Testis (tissue), 2 donors: ENCODE measurements at regions not wholly inside any gene's neighbourhood (a gene's known extent, or its start where the extent isn't known, plus 50 kb on each side); places are given as distances from the start of the nearest gene placed in this dataset.

Experiments
- DNase-seq: peaks from one replicate; pipeline ENCODE4 v3.0.0-alpha.2; 2019
- H3K27ac ChIP-seq, 2 donors: fragments of 200-600 bp; sonication (generic); one replicate each; pipeline ENCODE4 v1.5.1; 2019
- H3K27me3 ChIP-seq: fragments of 200-600 bp; sonication (generic); one replicate; pipeline ENCODE4 v1.5.1; 2019
- H3K36me3 ChIP-seq: fragments of 200-600 bp; sonication (generic); one replicate; pipeline ENCODE4 v1.5.1; 2017; ENCODE audit warnings: low read depth; ENCODE audit errors: missing control alignments
- H3K4me1 ChIP-seq: fragments of 200-600 bp; sonication (generic); one replicate; pipeline ENCODE4 v1.5.1; 2019
- H3K4me3 ChIP-seq, 2 donors: fragments of 200-600 bp; sonication (generic); one replicate each; pipeline ENCODE4 v1.5.1; 2017 to 2019
- H3K9me3 ChIP-seq: fragments of 200-600 bp; sonication (generic); one replicate; pipeline ENCODE4 v1.5.1; 2017
- POLR2A ChIP-seq: fragments of 450-650 bp; IDR thresholded peaks from one replicate; pipeline ENCODE4 v1.6.1; 2017; ENCODE audit warnings: antibody characterized with exemption, mild to moderate bottlenecking, moderate library complexity
- WGBS, 2 donors: methylation state at CpG; one replicate each; pipeline ENCODE4 v1.1.5; 2018; 5-methylcytosine and 5-hydroxymethylcytosine counted together
- intact Hi-C: fragments of 100-400 bp; cut with DNase I; formaldehyde crosslinking; loops from one replicate; pipeline ENCODE4 v1.15.1; 2023; ENCODE audit warnings: low total_unique reads
- TF ChIP-seq, protein P1 (sequence below), 3 experiments: fragments of 450-650 bp in 2 of 3; fragments of 200-600 bp in 1 of 3; sonication (generic) in 1 of 3; IDR thresholded peaks; one replicate each; pipeline ENCODE4 v1.5.1; 2016 to 2019; ENCODE audit warnings: antibody characterized with exemption in 3 of 3, mild to moderate bottlenecking in 2 of 3, moderate library complexity in 1 of 3

DNA sequence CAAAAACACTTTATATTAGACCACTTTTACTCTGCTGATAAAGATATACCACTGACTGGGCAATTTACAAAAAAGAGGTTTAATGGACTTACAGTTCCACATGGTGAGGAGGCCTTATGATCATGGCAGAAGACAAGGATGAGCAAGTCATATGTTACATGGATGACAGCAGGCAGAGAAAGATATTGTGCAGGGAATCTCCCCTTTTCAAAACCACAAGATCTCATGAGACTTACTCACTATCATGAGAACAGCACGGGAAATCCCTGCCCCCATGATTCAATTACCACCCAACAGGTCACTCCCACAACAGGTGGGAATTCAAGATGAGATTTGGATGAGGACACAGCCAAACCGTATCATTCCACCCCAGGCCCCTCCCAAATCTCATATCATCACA lies 1383.8 kb upstream of the MAP3K7 start:
- WGBS, 2 donors: 77 to 80% methylated on average over 2 of the region's 2 CpGs
- no peaks in the 10 kb centered on the region for H3K9me3 ChIP-seq
- no peaks in the 10 kb centered on the region for H3K36me3 ChIP-seq
- no peaks in the 10 kb centered on the region for H3K27me3 ChIP-seq
- DNase-seq: no peak
- H3K4me1 ChIP-seq: no peaks in the 10 kb centered on the region
- no peak overlapping the region for H3K27ac ChIP-seq
- H3K4me3 ChIP-seq: no peak overlapping the region
- TF ChIP-seq POLR2A: no peak
- TF ChIP-seq, protein P1, sequence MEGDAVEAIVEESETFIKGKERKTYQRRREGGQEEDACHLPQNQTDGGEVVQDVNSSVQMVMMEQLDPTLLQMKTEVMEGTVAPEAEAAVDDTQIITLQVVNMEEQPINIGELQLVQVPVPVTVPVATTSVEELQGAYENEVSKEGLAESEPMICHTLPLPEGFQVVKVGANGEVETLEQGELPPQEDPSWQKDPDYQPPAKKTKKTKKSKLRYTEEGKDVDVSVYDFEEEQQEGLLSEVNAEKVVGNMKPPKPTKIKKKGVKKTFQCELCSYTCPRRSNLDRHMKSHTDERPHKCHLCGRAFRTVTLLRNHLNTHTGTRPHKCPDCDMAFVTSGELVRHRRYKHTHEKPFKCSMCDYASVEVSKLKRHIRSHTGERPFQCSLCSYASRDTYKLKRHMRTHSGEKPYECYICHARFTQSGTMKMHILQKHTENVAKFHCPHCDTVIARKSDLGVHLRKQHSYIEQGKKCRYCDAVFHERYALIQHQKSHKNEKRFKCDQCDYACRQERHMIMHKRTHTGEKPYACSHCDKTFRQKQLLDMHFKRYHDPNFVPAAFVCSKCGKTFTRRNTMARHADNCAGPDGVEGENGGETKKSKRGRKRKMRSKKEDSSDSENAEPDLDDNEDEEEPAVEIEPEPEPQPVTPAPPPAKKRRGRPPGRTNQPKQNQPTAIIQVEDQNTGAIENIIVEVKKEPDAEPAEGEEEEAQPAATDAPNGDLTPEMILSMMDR (IDR thresholded peaks at IDR 0.05): no peak
- intact Hi-C loops: no loop called here

GRCh38 chr6:91965872-91966271 lies 1379.0 kb upstream of the MAP3K7 start:
- intact Hi-C loops: no loop called here
- H3K27ac ChIP-seq: no peak overlapping the region
- WGBS, 2 donors: 67 to 94% methylated on average over 1 of the region's 1 CpG
- no peaks in the 10 kb centered on the region for H3K4me1 ChIP-seq
- no peak for DNase-seq
- no peaks in the 10 kb centered on the region for H3K36me3 ChIP-seq
- TF ChIP-seq, protein P1 (IDR thresholded peaks at IDR 0.05): no peak
- TF ChIP-seq POLR2A: no peak
- no peaks in the 10 kb centered on the region for H3K9me3 ChIP-seq
- H3K4me3 ChIP-seq: no peak overlapping the region
- H3K27me3 ChIP-seq: no peaks in the 10 kb centered on the region

- no peaks in the 10 kb centered on the region for H3K4me1 ChIP-seq
- TF ChIP-seq POLR2A: no peak
- TF ChIP-seq, protein P1 (IDR thresholded peaks at IDR 0.05): no peak
- intact Hi-C loops: no loop called here
- H3K27me3 ChIP-seq: no peaks in the 10 kb centered on the region
- H3K9me3 ChIP-seq: no peaks in the 10 kb centered on the region
- WGBS, 2 donors: 90 to 98% methylated on average over 2 of the region's 2 CpGs
- H3K36me3 ChIP-seq: no peaks in the 10 kb centered on the region
- no peak overlapping the region for H3K4me3 ChIP-seq
- no peak overlapping the region for H3K27ac ChIP-seq
- DNase-seq: no peak
Observed at GRCh38 chr6:91961671-91962070, 1374.8 kb upstream of the MAP3K7 start.

GRCh38 chr6:91961236-91961635 lies 1374.4 kb upstream of the MAP3K7 start:
- no peak overlapping the region for H3K4me3 ChIP-seq
- H3K27ac ChIP-seq: no peak overlapping the region
- no peaks in the 10 kb centered on the region for H3K27me3 ChIP-seq
- TF ChIP-seq, protein P1 (IDR thresholded peaks at IDR 0.05): no peak
- no peak for TF ChIP-seq POLR2A
- intact Hi-C loops: no loop called here
- WGBS, 2 donors: 96 to 100% methylated on average over 3 of the region's 3 CpGs
- no peaks in the 10 kb centered on the region for H3K9me3 ChIP-seq
- H3K4me1 ChIP-seq: no peaks in the 10 kb centered on the region
- DNase-seq: no peak
- H3K36me3 ChIP-seq: no peaks in the 10 kb centered on the region

DNA sequence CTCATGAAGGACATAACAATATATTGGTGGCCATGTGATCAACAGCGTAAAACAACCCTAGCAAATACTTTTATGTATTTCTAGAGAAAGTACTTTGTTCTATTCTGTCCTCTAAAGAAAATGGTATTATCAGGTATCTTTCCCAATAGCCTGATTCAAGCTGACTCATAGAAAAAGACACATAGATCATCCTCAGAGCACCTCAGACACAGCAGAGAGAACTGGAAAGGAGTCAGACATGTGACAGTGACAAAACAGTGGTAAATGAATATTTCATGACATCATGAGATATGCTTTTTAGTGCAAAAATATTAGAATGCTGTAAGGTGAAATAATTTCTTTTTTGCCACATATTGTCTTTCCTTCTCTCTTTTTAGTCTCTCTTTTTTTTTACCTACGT lies 1355.0 kb upstream of the MAP3K7 start:
- TF ChIP-seq, protein P1 (IDR thresholded peaks at IDR 0.05): no peak
- no peak for TF ChIP-seq POLR2A
- Histone ChIP-seq H3K4me3 (no peak overlapping the region), H3K36me3 (no peaks in the 10 kb centered on the region), H3K27ac (no peak overlapping the region), H3K9me3 (no peaks in the 10 kb centered on the region), H3K4me1 (no peaks in the 10 kb centered on the region), H3K27me3 (no peaks in the 10 kb centered on the region)
- no peak for DNase-seq
- WGBS, 2 donors: 90 to 94% methylated on average over 2 of the region's 2 CpGs
- intact Hi-C loops: no loop called here
